GM19035 (cell line): ENCODE measurements at regions not wholly inside any gene's neighbourhood (a gene's known extent, or its start where the extent isn't known, plus 50 kb on each side); places are given as distances from the start of the nearest gene placed in this dataset.

ENCODE experiments used
- ATAC-seq: cut with Tn5 transposase; IDR thresholded peaks from one replicate; pipeline ENCODE4 v1.9.1; 2021; ENCODE audit not compliant: unreplicated experiment

DNA sequence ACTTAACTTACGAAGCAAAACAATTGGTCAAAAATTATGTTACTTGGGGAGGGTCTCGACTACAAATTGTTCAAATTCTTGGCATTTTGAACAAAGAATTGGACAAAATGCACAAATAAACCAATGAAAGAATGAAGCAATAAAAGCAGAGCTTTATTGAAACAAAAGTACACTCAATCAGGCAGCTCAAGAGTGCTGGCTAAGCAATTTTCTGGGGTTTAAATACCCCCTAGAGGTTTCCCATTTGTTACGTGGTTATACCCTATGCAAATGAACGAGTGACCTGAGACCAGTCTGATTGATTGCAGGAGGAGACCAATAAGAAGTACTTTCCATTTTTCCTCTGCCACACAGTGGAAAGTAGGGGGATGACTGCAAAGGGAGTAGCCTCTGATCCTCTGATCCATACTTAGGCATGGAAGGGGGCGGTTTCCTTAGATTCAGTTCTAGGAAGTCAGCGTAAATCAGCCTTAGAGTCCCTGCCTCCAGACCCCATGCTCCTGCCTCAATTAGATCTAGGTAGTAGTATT lies 228.6 kb downstream of the EFNB2 start:
- ATAC-seq = no peak

DNA sequence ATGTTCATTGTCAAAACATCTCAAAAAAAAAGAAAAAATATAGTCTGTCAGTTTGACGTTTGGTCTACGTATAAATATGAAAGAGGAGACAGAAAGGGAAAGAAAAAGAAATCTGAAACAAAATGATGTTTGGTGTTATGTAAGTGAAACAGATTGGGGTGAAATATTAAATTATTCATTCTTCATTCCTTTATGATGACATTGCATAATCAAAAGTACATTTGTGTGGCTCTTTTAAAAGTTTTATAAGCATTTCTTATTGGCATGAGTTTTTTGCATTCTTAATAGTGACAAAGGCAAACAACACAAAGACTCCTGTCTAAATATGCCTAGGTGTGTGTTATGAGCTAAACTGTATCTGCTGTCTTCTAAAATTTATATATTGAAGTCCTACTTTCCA lies 232.6 kb downstream of the EFNB2 start:
- ATAC-seq = no peak

DNA sequence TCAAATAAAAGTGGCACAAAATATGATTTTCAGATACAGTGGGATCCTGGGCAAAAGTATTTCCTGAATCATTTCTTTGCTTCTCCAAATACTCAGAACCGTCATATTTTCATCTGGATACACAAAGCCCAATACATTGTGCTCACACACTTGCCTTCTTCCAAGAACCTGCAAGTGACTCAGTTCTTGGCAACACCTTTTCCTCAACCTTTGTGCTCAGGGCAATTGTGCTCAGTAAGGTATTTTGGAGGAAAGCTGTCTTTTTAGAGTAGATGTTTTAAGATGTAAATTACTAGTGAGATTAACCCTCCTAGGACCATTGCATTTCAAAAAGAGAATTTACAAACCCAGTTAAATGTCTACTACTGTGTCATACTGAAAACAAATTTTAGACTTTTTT lies 233.5 kb downstream of the EFNB2 start:
- no peak for ATAC-seq

DNA sequence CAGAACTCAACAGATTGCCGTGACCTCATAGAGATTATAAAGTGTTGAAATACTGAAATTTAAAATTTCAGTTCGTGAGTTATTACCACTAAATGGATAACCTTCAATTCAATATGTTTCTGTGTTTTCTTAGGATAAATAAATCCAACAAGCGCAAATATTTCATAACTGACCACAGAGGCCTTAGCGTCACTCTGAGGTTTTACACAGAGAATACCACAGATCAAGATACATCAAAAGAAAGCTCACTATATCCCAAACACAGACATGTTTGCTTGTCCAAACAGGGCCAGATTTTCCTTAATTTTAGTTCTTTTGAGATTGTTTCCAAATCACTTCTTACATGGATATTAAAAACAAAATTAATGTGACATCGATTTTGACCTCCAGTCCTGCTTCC lies 235.8 kb downstream of the EFNB2 start:
- ATAC-seq = no peak

- ATAC-seq = no peak
These were observed 238.2 kb downstream of the EFNB2 start for GRCh38 chr13:106297283-106297682.

DNA sequence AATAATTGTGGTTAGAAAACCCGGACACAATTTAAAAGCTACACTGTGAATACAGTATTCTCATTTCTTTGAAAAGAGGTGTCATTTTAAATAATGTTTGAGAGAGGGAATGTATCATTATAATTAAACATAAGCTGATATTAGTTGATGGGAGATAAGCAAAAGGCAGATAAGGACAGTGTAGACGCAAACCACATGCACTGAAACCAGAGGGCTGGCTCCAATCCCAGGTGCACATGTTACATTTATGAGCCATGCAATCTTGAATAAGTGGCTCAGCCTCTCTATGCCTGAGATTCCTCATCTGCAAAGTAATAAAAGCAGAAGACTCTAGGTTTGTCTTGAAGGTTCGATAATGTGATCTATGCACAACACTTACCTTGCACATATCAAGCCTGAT lies 238.7 kb downstream of the EFNB2 start:
- ATAC-seq = no peak

DNA sequence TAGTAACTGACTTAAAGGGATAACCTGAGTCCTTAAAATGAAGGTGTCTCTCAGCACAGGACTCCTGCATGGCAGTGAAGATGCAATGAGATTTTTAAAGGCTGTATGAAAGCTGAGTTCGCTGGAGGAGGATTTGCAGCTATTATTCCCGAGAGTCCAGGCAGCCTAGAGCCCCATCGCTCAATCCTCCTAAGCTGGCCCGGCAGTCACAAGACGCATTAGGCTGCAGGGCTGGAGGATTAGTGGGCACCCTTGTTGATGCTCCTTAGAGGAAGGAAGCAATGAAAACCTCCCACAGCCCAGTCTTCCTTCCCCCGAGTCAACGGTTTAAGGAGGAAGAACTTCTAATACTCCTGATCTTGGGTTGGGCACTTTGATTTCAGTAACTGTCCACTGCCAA lies 239.5 kb downstream of the EFNB2 start:
- no peak for ATAC-seq

DNA sequence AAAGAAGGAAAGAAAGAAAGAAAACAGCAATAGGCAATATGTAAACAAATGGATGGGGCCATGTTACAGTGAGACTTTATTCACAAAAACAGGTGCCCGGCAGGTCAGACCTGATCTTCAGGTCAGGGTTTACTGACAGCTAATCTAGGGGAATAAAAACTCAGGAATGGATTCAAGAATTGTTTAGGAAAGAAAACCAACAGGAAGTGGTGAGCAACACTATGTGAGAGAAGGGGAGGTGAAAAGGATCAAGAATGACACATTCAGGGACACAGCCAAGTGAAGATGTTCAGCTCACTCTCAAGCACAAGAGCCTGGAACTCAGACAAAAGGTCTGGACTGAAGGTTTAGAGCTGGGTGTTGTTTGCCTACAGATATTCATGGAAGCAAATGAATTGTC lies 244.5 kb downstream of the EFNB2 start:
- no peak for ATAC-seq

DNA sequence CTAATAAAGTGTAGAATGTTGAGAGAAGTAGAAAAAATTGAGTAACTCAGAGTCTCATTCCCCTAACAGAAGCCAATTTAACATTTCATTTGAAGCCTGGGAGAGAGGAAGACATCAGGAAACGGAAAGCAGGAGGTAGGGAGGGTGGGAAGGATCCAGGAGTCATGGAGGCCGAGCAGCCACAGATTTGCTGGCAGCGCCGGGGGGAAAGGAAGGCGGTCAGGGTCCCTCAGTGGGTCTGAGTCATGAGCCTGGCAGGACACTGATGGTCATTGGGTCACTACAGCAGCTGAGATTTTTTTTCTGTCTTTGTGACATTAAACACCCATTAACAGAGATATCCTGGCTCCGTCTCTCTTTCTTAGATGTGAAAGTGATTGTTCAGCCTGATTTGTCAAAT lies 248.1 kb downstream of the EFNB2 start:
- peak; percentile 10 for ATAC-seq

- ATAC-seq = peak; percentile 90
These were observed 248.7 kb downstream of the EFNB2 start for GRCh38 chr13:106286811-106287210.

DNA sequence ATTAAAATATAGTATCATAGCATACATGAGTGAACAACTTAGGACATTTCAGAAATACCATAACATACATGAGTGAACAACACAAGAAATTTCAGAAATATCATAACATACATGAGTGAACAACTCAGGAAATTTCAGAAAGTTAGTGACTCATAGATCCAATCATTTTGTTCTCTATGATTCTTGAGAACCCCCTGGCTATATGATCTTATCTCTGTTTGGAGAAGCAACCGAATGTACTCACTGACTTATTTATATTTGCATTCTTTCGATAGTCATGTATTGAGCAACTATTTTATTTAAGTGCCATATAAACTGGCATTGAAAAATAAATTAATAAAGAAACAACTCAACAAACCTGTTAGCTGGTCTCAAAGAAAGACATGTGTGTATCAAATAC lies 251.1 kb downstream of the EFNB2 start:
- ATAC-seq = no peak

DNA sequence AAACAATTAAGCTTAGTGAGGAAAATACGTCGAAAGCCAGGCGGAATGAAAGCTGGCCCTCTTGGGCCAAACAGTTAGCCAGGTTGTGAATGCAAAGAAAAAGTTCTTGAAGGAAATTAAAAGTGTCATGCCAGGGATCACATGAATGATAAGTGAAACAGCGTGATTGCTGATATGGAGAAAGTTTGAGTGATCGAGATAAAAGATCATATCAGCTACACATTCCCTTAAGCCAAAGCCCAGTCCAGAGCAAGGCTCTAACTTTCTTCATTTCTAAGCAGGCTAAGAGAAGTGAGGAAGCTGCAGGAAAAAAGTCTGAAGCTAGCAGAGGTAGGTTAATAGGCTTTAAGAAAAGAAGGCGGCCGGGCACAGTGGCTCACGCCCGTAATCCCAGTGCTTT lies 254.0 kb downstream of the EFNB2 start:
- no peak for ATAC-seq

GRCh38 chr13:106277484-106278154 lies 257.8 kb downstream of the EFNB2 start:
- ATAC-seq = no peak

- ATAC-seq = no peak
These were observed 258.6 kb downstream of the EFNB2 start for GRCh38 chr13:106276876-106277275.

GRCh38 chr13:106275446-106276032 lies 259.9 kb downstream of the EFNB2 start:
- ATAC-seq = no peak

DNA sequence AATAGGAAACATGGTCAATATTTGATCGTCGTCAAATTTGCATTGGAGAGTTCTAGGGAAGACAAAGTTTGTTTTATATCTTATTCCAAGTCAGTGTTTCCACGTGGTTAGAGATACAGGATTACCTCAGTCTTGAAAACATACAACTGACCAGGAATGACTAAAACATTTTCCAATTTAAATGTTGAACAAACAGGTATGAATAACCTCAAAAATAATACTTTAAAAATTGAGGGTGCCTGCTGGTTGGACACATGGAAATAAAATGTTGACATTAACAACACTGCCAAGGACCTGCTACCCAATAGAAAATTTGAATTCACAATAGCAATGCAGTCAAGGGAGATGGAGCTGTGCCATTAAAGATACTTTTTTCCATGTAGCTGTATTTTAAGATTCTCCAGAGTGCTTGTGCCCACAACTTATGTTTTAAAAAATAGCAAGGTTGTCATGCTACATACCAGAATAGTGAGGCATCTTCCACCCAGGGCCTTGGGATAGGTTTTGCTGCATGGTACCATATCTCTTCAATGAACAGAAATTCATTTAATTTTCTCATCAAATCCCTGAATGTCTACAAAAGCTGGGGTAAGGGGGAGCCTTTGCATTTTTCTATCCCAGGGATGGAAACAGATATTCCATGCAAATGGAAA lies 260.8 kb downstream of the EFNB2 start:
- no peak for ATAC-seq

- no peak for ATAC-seq
These were observed 271.7 kb downstream of the EFNB2 start for GRCh38 chr13:106263801-106264200.

- no peak for ATAC-seq
These were observed 272.6 kb downstream of the EFNB2 start for GRCh38 chr13:106262886-106263285.

DNA sequence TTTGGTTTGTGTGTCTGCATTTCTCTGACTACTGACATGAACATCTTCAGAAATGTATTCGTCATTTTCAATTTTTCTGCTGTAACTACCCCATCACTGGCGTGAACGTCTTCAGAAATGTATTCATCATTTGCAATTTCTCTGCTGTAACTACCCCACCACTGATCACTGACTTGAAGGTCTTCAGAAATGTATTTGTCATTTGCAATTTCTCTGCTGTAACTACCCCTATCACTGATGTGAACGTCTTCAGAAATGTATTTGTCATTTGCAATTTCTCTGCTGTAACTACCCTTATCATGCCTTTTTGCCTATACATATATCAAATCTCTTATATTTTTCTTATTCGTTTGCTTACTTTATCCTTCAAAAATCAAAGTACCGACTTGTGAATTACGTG lies 274.0 kb downstream of the EFNB2 start:
- no peak for ATAC-seq

DNA sequence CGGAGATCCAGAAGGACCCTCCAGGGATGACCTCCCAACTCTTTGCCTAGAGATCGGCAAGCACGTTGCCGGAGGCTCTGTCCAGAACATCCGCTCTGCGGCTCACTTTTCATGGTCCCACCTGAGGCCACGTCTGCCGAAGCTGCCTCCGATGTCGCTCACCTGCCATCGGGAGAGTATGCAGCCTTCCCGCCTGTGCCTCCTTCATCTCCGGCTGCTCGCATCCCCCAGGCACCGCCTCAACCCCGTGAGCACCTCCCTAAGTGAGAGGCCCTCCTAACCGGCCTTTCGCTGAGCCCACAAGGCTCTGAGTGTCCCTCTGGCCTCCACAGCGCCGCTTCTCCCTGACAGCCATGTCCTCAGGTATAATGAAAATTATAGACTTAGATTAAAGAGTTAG lies 275.1 kb downstream of the EFNB2 start:
- ATAC-seq = no peak

DNA sequence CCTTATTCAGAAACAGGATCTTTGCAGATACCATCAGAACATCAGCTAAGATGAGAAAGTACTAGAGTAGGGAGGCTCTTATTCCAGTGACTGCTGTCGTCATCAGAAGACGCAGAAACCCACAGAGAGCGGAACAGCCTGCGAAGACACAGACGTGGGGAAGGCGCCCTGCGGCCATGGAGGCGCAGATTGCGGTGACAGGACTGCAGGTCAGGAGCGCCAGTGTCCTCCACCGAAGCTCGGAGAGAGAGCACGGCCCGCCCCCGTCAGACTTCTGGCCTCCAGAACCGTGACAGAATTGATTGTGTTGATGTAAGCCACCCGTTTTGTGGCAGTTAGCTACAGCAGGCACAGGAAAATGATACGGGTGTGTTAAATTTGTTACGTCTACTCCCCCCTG lies 275.5 kb downstream of the EFNB2 start:
- ATAC-seq = no peak

- no peak for ATAC-seq
These were observed 288.7 kb downstream of the EFNB2 start for GRCh38 chr13:106246666-106247188.
